ENCODE measurements at regions not wholly inside any gene's neighbourhood (a gene's known extent, or its start where the extent isn't known, plus 50 kb on each side); places are given as distances from the start of the nearest gene placed in this dataset.
"Not testable (repeated sequence)": the region's sequence is repeated elsewhere in the genome, so short reads cannot be mapped to it uniquely, and the experiment has no call there.

- no peak overlapping the region for H3K4me3 ChIP-seq (ENCODE audit: low read depth, low read length)
- TF ChIP-seq, protein P1, sequence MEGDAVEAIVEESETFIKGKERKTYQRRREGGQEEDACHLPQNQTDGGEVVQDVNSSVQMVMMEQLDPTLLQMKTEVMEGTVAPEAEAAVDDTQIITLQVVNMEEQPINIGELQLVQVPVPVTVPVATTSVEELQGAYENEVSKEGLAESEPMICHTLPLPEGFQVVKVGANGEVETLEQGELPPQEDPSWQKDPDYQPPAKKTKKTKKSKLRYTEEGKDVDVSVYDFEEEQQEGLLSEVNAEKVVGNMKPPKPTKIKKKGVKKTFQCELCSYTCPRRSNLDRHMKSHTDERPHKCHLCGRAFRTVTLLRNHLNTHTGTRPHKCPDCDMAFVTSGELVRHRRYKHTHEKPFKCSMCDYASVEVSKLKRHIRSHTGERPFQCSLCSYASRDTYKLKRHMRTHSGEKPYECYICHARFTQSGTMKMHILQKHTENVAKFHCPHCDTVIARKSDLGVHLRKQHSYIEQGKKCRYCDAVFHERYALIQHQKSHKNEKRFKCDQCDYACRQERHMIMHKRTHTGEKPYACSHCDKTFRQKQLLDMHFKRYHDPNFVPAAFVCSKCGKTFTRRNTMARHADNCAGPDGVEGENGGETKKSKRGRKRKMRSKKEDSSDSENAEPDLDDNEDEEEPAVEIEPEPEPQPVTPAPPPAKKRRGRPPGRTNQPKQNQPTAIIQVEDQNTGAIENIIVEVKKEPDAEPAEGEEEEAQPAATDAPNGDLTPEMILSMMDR (IDR thresholded peaks at IDR 0.05; ENCODE audit: low read depth, low read length) = no peak
Observed at GRCh38 chr9:75365196-75365595, 276.9 kb downstream of the OSTF1 start.

GRCh38 chr9:75369989-75370388 is 281.7 kb downstream of the OSTF1 start:
- H3K4me3 ChIP-seq (ENCODE audit: low read depth, low read length) = no peak overlapping the region
- TF ChIP-seq, protein P1 (IDR thresholded peaks at IDR 0.05; ENCODE audit: low read depth, low read length) = no peak

DNA sequence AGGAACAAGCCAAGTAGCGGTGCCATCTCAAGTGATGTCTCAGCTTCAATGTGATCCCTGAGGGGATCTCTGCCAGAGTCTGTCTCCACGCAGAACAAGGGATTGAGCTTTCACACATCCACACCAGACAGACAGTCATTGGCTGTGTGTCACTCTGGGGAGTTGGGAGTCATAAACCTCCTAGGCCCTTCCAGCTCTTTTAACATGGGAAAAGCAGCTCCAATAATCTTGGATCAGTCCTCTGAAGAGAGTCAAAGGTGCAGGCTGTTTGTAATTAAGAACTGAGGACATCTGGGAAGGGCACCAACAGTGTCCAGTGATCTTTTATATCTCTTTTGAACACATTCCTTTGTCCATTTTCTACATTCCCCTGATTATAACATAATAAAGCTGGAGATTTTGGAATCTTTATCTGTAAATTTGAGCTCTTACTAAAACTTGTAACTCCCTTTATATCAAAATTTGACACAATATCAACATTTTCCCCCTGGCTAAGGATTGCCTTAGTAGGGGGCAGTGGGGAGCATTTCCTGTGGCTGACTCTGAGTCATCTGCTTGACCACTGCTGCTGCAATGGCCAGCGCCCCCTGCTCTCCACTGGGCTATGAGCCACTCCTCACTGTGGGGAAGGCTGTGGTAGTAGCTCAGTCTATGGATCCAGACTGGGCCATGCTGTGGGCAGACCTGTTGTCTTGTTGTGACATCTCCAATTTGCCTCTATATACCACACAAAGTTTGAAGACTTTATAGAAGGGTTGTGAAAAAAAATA is 284.4 kb downstream of the OSTF1 start:
- TF ChIP-seq, protein P1 (IDR thresholded peaks at IDR 0.05; ENCODE audit: low read depth, low read length) = no peak
- H3K4me3 ChIP-seq (ENCODE audit: low read depth, low read length) = no peak overlapping the region

GRCh38 chr9:75376680-75377254 is 288.5 kb downstream of the OSTF1 start:
- TF ChIP-seq, protein P1 (IDR thresholded peaks at IDR 0.05; ENCODE audit: low read depth, low read length) = no peak

DNA sequence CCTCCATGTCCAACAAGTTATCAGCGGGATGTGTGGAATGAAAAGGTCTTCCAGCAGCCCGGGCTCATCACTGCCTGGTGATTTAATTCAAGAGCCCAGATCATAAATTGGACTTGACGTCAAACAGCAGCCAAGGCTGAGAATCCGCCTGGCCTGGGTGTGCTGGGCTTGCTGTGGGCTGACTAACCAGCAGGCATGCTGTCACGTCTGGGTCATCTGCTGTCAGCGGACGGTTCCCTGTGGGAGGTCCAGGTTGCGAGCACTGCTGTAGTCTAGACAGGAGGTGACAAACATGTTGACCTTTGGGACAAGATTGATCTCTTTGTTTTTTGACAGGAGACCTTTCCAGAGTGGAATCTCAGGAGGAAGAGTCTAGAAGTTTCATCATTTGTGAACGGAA is 289.7 kb downstream of the OSTF1 start:
- H3K4me3 ChIP-seq (ENCODE audit: low read depth, low read length) = no peak overlapping the region

More at GRCh38 chr9:75376680-75377254, 288.5 kb downstream of the OSTF1 start:
- H3K4me3 ChIP-seq (ENCODE audit: low read depth, low read length) = no peak overlapping the region

GRCh38 chr9:75378926-75379325 is 290.6 kb downstream of the OSTF1 start:
- TF ChIP-seq, protein P1 (IDR thresholded peaks at IDR 0.05; ENCODE audit: low read depth, low read length) = no peak
- no peak overlapping the region for H3K4me3 ChIP-seq (ENCODE audit: low read depth, low read length)

More for the DNA sequence above, 289.7 kb downstream of the OSTF1 start:
- TF ChIP-seq, protein P1 (IDR thresholded peaks at IDR 0.05; ENCODE audit: low read depth, low read length) = no peak

DNA sequence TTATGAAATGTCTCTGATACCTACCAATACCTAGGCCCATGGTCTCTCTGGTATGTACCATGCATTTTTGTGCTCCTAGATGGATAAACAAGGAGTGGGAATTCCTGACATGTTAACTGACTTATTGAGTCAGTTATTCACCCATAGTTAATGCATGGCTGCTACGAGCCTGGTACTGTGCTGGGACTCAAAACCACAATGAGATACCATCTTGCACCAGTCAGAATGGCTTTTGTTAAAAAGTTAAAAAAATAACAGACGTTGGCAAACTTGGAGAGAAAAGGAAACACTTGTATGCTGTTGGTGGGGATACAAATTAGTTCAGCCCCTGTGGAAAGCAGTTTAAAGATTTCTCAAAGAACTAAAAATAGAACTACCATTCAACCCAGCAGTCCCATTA is 293.8 kb downstream of the OSTF1 start:
- TF ChIP-seq, protein P1 (IDR thresholded peaks at IDR 0.05; ENCODE audit: low read depth, low read length) = no peak
- no peak overlapping the region for H3K4me3 ChIP-seq (ENCODE audit: low read depth, low read length)

GRCh38 chr9:75383420-75384034 is 295.2 kb downstream of the OSTF1 start:
- not testable (repeated sequence) for H3K4me3 ChIP-seq (ENCODE audit: low read depth, low read length)

Measured in WI38 (cell line).